ENCODE measurements at regions not wholly inside any gene's neighbourhood (a gene's known extent, or its start where the extent isn't known, plus 50 kb on each side); places are given as distances from the start of the nearest gene placed in this dataset.

DNA sequence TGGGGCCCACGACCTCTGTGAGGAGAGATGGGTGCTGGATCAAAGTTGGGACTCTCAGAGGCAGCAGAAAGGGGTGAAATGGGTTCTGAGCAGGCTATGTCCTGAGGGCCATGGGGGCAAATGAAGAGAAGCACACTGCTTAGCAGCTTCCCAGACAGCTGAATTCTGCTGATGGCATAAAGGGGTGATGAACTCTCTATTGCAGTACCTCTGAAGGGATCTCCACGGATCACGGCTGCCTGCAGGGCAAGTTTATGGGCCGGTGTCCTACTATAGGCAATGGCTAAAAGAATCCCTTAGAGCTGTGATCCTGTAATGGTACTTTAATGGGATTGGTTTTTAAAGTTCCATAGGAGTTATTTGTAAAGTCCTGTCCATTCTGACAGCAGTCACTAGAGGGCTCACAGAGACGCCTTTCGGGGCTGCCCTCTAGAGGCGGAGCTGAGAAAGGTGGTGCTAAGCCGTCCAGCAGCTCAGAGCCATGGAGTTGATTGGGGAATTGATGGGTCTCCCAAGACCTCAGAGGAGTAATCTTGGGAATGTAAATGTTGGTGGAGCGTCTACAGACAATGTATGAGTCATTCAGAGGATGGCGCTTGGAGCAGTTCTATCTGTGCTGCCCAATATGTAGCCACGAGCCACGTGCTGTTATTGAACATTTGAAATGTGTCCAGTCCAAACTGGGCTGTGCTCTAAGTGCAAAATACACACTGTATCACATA is 287.3 kb downstream of the COG6 start:
- DNase-seq = peak; percentile 53

DNA sequence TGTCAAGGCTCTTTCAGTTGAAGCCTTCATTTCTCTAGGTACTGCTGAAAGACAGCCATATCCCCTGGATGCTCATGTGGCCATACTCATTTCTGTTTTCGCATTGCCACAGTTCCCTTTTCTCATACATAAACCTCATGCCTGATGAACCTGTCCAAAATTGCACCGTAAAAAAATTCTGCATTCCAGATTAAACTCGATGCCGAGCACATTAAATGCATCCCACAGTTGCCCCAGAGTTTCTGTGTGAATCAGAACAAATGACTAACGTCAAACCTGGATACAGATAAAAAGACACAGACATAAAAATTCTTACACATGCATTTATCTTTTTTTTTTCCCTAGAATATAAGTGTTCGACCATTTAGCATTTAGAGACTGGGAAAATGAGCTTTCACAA is 288.2 kb downstream of the COG6 start:
- DNase-seq = no peak

DNA sequence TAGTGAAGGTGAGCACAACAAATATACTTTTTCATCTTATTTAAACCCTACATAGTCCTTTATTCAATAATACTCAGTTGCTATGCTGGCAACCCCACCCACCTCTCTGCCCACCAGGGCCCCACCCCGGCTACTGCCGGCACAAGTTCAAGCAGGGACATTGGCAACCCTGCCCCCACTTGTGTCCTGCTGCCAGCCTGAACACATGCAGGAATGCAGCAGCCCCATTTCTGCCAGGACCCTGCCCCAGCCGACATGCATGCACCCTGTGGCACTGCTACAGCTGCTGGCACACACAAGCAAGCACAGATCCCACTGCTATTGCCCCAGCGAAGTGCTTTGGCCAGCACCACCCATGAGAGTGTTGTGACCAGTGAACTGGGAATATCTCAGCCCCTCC is 289.8 kb downstream of the COG6 start:
- no peak for DNase-seq

- no peak for DNase-seq
Observed at GRCh38 chr13:39946769-39947168, 291.3 kb downstream of the COG6 start.

DNA sequence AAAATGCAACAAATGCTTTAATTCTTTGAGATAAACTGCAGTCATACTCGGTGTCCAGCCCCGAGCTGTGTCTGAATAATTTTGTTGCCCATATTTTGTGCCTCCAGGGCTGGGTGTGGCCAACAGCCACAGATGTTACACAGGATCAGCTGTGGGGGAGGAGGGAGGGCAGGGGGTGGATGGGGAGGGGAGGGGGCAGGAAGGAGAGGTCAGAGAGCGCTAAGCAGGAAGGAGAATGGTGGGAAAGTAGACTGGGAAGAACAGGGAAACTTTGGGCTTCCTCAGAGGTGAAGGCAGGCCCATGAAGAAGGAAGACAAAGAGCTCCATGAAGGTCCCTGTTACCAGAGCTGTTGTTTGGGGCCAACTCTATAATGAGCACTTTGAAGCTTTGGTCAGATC is 295.8 kb downstream of the COG6 start:
- no peak for DNase-seq

- DNase-seq = no peak
Observed at GRCh38 chr13:39952249-39953233, 297.1 kb downstream of the COG6 start.

DNA sequence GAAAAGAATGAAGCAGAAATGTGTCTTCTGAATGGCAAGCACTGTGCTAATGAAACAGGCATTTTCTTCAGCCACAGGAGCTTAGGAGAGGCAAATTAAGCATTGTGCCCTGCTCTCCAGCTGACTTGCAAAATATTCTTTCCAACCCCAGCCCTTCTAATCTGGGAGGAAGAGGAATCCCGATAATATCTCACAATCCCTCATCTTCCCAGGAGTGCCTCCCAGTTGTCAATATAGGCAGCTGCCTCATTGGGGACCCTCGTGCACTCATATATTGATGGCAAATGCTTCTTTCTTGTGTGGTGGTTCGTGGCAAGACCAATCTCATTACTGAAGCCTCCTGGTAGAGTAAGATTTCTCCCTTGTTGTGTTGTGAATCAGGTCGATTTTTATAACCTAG is 299.0 kb downstream of the COG6 start:
- DNase-seq = no peak

DNA sequence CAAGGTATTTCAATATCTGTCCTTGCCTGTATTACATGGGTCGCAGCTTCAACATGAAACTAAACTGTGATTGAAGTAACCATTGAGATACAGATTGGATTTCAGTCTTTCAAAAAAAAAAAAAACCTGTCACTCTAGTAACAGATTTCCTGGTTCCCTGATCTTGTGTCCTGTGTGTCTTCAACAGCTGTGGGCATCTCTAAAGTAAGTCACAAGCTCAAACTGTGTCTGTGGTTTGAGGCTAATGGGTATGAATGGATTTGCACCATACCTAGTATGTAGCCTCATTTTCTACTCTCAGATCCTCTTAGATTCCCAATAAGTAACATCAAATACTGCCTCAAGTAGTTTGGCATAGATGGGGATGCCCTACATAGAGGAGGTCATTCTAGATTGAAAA is 300.1 kb downstream of the COG6 start:
- DNase-seq = no peak

GRCh38 chr13:39956036-39956435 is 300.6 kb downstream of the COG6 start:
- no peak for DNase-seq

- no peak for DNase-seq
Observed at GRCh38 chr13:39957868-39958677, 302.6 kb downstream of the COG6 start.

DNA sequence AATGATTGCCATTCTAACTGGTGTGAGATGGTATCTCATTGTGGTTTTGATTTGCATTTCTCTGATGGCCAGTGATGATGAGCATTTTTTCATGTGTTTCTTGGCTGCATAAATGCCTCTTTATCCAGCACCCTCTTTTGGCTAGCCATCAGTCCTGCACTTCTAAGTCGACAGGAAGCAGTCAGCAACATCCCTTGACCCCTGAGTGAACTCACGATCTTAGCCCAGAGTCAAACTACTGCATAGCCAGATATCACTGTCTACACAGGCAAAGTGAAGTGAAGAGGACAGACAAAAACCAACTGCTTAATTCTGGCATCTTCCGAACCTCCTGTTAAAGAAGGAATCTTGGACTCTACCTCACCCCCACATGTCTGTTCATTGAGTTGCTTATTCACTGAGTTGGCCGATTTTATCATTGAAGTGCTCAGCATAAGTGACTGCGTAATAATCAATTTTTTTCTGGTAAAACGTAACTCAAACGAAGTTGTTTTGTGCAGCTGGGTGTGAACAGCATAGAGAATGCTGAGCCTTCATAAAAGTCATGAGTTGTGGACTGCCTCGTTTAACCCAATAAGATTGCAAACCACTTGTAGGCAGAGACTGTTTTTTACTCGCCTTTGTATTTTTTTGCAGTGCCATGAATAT is 304.2 kb downstream of the COG6 start:
- no peak for DNase-seq

- no peak for DNase-seq
Observed at GRCh38 chr13:39960191-39960590, 304.7 kb downstream of the COG6 start.

GRCh38 chr13:39961036-39961435 is 305.6 kb downstream of the COG6 start:
- no peak for DNase-seq

DNA sequence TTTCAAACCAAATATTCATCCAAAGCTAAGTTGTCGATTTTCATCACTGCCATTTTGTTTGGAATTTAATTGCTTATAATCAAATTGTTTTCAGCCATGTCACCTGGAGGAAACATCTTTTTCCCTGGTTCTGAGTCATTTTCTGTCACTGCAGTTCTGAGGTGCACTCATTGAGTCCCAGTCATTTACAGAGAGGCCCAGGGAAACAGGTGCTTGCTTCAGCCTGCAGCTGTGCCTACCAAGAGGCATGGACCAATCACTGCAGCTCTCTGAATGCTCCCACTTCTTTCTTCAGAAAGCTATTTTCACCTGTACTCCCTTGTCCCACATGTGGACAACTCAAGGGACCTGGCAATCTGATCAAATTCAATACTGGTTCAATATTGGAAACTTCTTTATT is 308.1 kb downstream of the COG6 start:
- DNase-seq = no peak

DNA sequence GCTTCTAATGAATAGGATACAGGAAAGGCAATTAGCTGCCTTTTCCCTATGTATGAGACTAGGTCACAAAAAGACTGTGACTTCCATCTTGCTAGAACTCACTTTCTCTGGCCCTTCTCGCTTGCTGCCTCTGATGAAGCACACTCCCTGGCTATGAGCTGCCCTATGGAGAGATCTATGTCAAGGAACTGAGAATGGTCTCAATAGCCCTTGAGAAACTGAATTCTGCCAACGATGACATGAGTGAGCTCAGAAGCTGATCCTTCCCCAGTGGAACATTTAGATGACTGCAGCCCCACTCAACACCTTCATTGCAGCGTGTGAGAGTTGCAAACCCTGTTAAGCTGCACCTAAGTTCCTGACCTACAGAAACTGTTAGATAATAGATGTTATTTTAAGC is 309.8 kb downstream of the COG6 start:
- no peak for DNase-seq

DNA sequence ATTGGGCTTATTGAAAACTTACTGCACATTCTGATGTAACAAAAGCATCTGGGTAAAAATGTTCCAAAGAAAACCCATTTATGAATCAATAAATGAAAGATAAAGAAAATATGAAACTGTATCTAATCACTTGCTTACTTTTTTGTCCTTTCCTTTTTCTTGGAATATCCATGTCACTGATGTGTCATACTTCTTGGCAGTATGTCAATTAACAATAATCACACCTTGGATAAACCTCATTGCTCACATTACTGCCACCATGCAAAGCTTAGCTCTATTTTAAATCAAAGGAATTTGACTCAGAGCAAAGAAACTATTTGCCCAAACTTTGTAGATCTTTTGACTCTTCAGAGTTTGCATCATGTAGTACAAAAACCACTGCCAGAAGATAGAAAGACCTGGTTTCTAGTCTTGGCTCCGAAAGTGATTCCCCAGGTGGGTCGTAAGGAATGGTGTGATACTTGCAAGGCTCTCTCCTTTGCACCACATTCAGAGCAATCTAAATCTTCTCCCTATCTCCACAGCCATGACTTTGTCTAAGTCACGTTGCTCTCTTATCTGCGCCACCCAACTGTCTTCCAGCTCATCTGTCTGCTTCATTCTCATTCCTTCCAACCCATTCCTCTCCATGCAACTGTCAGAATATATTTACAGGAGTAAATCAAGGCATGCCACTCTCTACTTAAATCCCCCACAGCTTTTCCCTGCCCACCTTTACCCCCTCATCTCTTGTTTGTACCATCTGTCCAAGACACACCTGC is 311.9 kb downstream of the COG6 start:
- no peak for DNase-seq

- DNase-seq = no peak
Observed at GRCh38 chr13:39968646-39969475, 313.4 kb downstream of the COG6 start.

GRCh38 chr13:39970177-39970846 is 314.9 kb downstream of the COG6 start:
- no peak for DNase-seq

GRCh38 chr13:39971526-39971925 is 316.1 kb downstream of the COG6 start:
- DNase-seq = no peak

DNA sequence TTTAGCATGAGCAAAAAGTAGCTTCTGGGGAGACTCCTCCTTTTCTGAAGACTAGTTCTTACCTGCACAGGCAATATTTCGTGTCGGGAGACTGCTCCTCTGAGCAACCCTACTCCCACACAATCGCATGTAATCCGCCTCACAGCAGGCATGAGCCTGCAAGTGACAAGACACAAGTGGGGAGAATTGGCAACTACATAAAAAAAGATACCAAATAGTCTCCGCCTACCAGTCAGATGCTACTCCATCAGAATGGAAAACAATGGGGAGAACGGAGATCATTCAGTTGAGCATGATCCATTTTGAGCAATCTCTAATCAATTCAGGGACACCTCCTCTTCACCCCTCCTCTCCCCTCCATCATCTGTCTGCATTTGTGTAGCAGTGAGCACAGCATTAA is 321.0 kb downstream of the COG6 start:
- no peak for DNase-seq
